ENCODE measurements at regions not wholly inside any gene's neighbourhood (a gene's known extent, or its start where the extent isn't known, plus 50 kb on each side); places are given as distances from the start of the nearest gene placed in this dataset.
A peak's percentile ranks its signal among the peaks of the same experiment; 100 is the strongest.

GRCh38 chr5:174527916-174528540, 196.4 kb upstream of the MSX2 start:
- Histone ChIP-seq H3K4me3 (no peak overlapping the region), H3K9me3 (no peaks in the 10 kb centered on the region), H3K36me3 (no peaks in the 10 kb centered on the region), H3K27ac (no peak overlapping the region), H3K4me1 (no peaks in the 10 kb centered on the region), H3K27me3 (no peaks in the 10 kb centered on the region)
- TF ChIP-seq POLR2A (IDR thresholded peaks at IDR 0.05), result no peak
- TF ChIP-seq POLR2AphosphoS5 (IDR thresholded peaks at IDR 0.05), result no peak
- TF ChIP-seq CTCF (IDR thresholded peaks at IDR 0.05), result no peak
- intact Hi-C loops (cut with DNase I; ENCODE audit: low total_unique reads), result no loop called here
- no peak for DNase-seq (ENCODE audit: low spot score in 2 of 2)

GRCh38 chr5:174528821-174529544, 195.4 kb upstream of the MSX2 start:
- H3K27me3 ChIP-seq, result no peaks in the 10 kb centered on the region
- TF ChIP-seq POLR2A (IDR thresholded peaks at IDR 0.05) (no peak), POLR2AphosphoS5 (IDR thresholded peaks at IDR 0.05) (no peak), CTCF (IDR thresholded peaks at IDR 0.05) (no peak)
- no peaks in the 10 kb centered on the region for H3K36me3 ChIP-seq
- no peak overlapping the region for H3K27ac ChIP-seq
- no peak for DNase-seq (ENCODE audit: low spot score in 2 of 2)
- H3K9me3 ChIP-seq, result no peaks in the 10 kb centered on the region
- no peak overlapping the region for H3K4me3 ChIP-seq
- intact Hi-C loops (cut with DNase I; ENCODE audit: low total_unique reads), result no loop called here
- no peaks in the 10 kb centered on the region for H3K4me1 ChIP-seq

- no peaks in the 10 kb centered on the region for H3K9me3 ChIP-seq
- TF ChIP-seq POLR2A (IDR thresholded peaks at IDR 0.05) (no peak), POLR2AphosphoS5 (IDR thresholded peaks at IDR 0.05) (no peak), CTCF (IDR thresholded peaks at IDR 0.05) (no peak)
- no peaks in the 10 kb centered on the region for H3K27me3 ChIP-seq
- no peaks in the 10 kb centered on the region for H3K4me1 ChIP-seq
- no peak overlapping the region for H3K27ac ChIP-seq
- no peak for DNase-seq (ENCODE audit: low spot score in 2 of 2)
- intact Hi-C loops (cut with DNase I; ENCODE audit: low total_unique reads), result no loop called here
- H3K4me3 ChIP-seq, result no peak overlapping the region
- no peaks in the 10 kb centered on the region for H3K36me3 ChIP-seq
Observed at GRCh38 chr5:174529925-174530681, 194.3 kb upstream of the MSX2 start.

GRCh38 chr5:174531782-174532191, 192.6 kb upstream of the MSX2 start:
- intact Hi-C loops (cut with DNase I; ENCODE audit: low total_unique reads), result no loop called here
- no peaks in the 10 kb centered on the region for H3K36me3 ChIP-seq
- no peaks in the 10 kb centered on the region for H3K9me3 ChIP-seq
- H3K27me3 ChIP-seq, result no peaks in the 10 kb centered on the region
- no peak overlapping the region for H3K4me3 ChIP-seq
- TF ChIP-seq POLR2A (IDR thresholded peaks at IDR 0.05), result no peak
- H3K27ac ChIP-seq, result no peak overlapping the region
- DNase-seq (ENCODE audit: low spot score in 2 of 2), result no peak
- H3K4me1 ChIP-seq, result no peaks in the 10 kb centered on the region

GRCh38 chr5:174532455-174533453, 191.6 kb upstream of the MSX2 start:
- intact Hi-C loops (cut with DNase I; ENCODE audit: low total_unique reads), result no loop called here
- H3K27ac ChIP-seq, result no peak overlapping the region
- DNase-seq (ENCODE audit: low spot score in 2 of 2), result peak; percentile 71

More at GRCh38 chr5:174532455-174533453, 191.6 kb upstream of the MSX2 start:
- Histone ChIP-seq H3K9me3 (no peaks in the 10 kb centered on the region), H3K27me3 (no peaks in the 10 kb centered on the region), H3K4me1 (no peaks in the 10 kb centered on the region), H3K36me3 (no peaks in the 10 kb centered on the region), H3K4me3 (no peak overlapping the region)
- TF ChIP-seq POLR2AphosphoS5 (IDR thresholded peaks at IDR 0.05) (peak in 1 of 3 donors; percentile 18), POLR2A (IDR thresholded peaks at IDR 0.05) (no peak)
